CD4-positive, alpha-beta T cell (primary cell): ENCODE measurements at regions not wholly inside any gene's neighbourhood (a gene's known extent, or its start where the extent isn't known, plus 50 kb on each side); places are given as distances from the start of the nearest gene placed in this dataset.

ENCODE experiments used
- ATAC-seq: fragments of 200-7000 bp; cut with Tn5 transposase; one replicate; pipeline ENCODE4 v1.10.0; 2022; ENCODE audit warnings: mild to moderate bottlenecking; ENCODE audit not compliant: poor library complexity
- CTCF ChIA-PET: fragments of 350-600 bp; sonication (Branson Sonifier 250); formaldehyde crosslinking; loops from one replicate; lab custom pipeline; 2021; ENCODE audit warnings: antibody characterized with exemption, inconsistent platforms; lab: Charles Lee
- POLR2A ChIA-PET: fragments of 350-600 bp; sonication (Branson Sonifier 250); formaldehyde crosslinking; loops from one replicate; lab custom pipeline; 2021; ENCODE audit warnings: antibody characterized with exemption, inconsistent platforms; lab: Charles Lee
- DNase-seq, 14 experiments: peaks; one replicate each; pipeline ENCODE4 v3.0.0-alpha.2; 2013 to 2020; ENCODE audit warnings: mixed read lengths in 2 of 14
- H3K27ac ChIP-seq, 2 donors: one replicate each; pipeline versions ENCODE4 v1.5.1 to v1.7.0; 2013; ENCODE audit warnings: low read length in 2 of 2, low read depth in 1 of 2, mild to moderate bottlenecking in 1 of 2
- H3K27me3 ChIP-seq, 2 experiments: 1 replicate in 1 of 2; 2 replicates in 1 of 2; pipeline versions ENCODE4 v1.6.1 to v1.7.0; 2013; ENCODE audit warnings: low read length in 2 of 2, control low read depth in 1 of 2, mild to moderate bottlenecking in 1 of 2, moderate library complexity in 1 of 2; ENCODE audit not compliant: insufficient read depth in 2 of 2, control insufficient read depth in 1 of 2
- H3K36me3 ChIP-seq: one replicate; pipeline ENCODE4 v1.6.1; 2013; ENCODE audit warnings: low read length, control low read depth; ENCODE audit not compliant: insufficient read depth
- H3K4me1 ChIP-seq: one replicate; pipeline ENCODE4 v1.6.1; 2013; ENCODE audit warnings: low read length, control low read depth; ENCODE audit not compliant: insufficient read depth
- H3K4me3 ChIP-seq: one replicate; pipeline ENCODE4 v1.5.1; 2013; ENCODE audit warnings: mild to moderate bottlenecking, low read length, moderate library complexity
- H3K9me3 ChIP-seq, 2 experiments: 1 replicate in 1 of 2; 2 replicates in 1 of 2; pipeline versions ENCODE4 v1.6.1 to v1.7.0; 2013; ENCODE audit warnings: low read length in 2 of 2, mild to moderate bottlenecking in 2 of 2, control low read depth in 1 of 2, moderate library complexity in 1 of 2; ENCODE audit not compliant: control insufficient read depth in 1 of 2, insufficient read depth in 1 of 2
- H3K27ac Mint-ChIP-seq: one replicate; pipeline ENCODE4 v1.8.0; 2020; ENCODE audit warnings: mixed read lengths
- H3K27me3 Mint-ChIP-seq: one replicate; pipeline ENCODE4 v1.8.0; 2021; ENCODE audit warnings: mixed read lengths
- H3K36me3 Mint-ChIP-seq: one replicate; pipeline ENCODE4 v1.8.0; 2021; ENCODE audit warnings: low read depth, mixed read lengths
- H3K4me1 Mint-ChIP-seq: one replicate; pipeline ENCODE4 v1.8.0; 2021; ENCODE audit warnings: low read depth, mixed read lengths
- H3K4me3 Mint-ChIP-seq: one replicate; pipeline ENCODE4 v1.8.0; 2020; ENCODE audit warnings: mild to moderate bottlenecking, mixed read lengths
- H3K9me3 Mint-ChIP-seq: one replicate; pipeline ENCODE4 v1.8.0; 2020; ENCODE audit warnings: mixed read lengths
- intact Hi-C, 2 experiments: fragments of 100-400 bp; cut with DNase I in 1 of 2; cut with micrococcal nuclease in 1 of 2; formaldehyde crosslinking; loops; one replicate each; pipeline versions ENCODE4 v1.15.1 to v1.9.0; 2023 to 2025; cut with DNase I, micrococcal nuclease
- TF ChIP-seq, protein P1 (sequence below): fragments of 200-600 bp; IDR thresholded peaks from one replicate; pipeline ENCODE4 v1.8.0; 2022; ENCODE audit warnings: antibody characterized with exemption, mild to moderate bottlenecking

DNA sequence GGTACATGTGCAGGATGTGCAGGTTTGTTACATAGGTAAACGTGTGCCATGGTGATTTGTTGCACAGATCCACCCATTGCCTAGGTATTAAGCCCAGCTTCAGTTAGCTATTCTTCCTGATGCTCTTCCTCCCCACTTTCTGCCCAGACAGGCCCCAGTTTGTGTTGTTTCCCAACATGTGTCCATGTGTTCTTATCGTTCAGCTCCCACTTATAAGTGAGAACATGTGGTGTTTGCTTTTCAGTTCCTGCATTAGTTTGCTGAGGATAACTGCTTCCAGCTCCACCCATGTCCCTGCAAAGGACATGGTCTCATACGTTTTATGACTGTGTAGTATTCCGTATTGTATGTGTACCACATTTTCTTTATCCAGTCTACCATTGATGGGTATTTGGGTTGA, 251.7 kb upstream of the NOVA1 start:
- TF ChIP-seq, protein P1, sequence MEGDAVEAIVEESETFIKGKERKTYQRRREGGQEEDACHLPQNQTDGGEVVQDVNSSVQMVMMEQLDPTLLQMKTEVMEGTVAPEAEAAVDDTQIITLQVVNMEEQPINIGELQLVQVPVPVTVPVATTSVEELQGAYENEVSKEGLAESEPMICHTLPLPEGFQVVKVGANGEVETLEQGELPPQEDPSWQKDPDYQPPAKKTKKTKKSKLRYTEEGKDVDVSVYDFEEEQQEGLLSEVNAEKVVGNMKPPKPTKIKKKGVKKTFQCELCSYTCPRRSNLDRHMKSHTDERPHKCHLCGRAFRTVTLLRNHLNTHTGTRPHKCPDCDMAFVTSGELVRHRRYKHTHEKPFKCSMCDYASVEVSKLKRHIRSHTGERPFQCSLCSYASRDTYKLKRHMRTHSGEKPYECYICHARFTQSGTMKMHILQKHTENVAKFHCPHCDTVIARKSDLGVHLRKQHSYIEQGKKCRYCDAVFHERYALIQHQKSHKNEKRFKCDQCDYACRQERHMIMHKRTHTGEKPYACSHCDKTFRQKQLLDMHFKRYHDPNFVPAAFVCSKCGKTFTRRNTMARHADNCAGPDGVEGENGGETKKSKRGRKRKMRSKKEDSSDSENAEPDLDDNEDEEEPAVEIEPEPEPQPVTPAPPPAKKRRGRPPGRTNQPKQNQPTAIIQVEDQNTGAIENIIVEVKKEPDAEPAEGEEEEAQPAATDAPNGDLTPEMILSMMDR, result no peak
- ChIA-PET POLR2A (no interaction called here), CTCF (no interaction called here)
- Histone ChIP-seq H3K9me3 (peaks cover 6 to 7% of the 10 kb centered on the region in 2 experiments), H3K4me1 (no peaks in the 10 kb centered on the region), H3K4me3 (no peak overlapping the region), H3K27ac (no peak overlapping the region), H3K36me3 (no peaks in the 10 kb centered on the region), H3K27me3 (no peaks in the 10 kb centered on the region)
- H3K4me3 Mint-ChIP-seq, result no peak overlapping the region
- no peaks in the 10 kb centered on the region for H3K36me3 Mint-ChIP-seq
- H3K9me3 Mint-ChIP-seq, result peaks cover 5% of the 10 kb centered on the region
- no peaks in the 10 kb centered on the region for H3K27me3 Mint-ChIP-seq
- no peak overlapping the region for H3K27ac Mint-ChIP-seq
- no peak for ATAC-seq
- intact Hi-C loops, result no loop called here
- no peaks in the 10 kb centered on the region for H3K4me1 Mint-ChIP-seq
- no peak for DNase-seq

DNA sequence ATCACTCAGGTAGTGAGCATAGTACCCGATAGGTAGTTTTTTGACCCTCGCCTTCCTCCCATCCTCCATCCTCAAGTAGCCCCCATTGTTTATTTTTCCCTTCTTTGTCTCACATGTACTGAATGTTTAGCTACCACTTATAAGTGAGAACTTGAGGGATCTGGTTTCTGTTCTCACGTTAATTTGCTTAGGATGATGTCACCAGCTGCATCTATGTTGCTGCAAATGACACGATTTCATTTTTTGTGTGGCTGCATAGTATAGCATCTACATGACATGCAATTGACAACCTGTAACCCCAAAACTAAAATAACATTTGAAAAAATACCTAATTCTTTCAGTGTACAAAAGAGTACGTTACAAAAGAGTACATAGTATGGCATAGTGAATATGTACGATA, 254.0 kb upstream of the NOVA1 start:
- Mint-ChIP-seq H3K36me3 (no peaks in the 10 kb centered on the region), H3K9me3 (peaks cover 6% of the 10 kb centered on the region), H3K27me3 (no peaks in the 10 kb centered on the region), H3K4me3 (no peak overlapping the region), H3K27ac (no peak overlapping the region), H3K4me1 (no peaks in the 10 kb centered on the region)
- ChIA-PET POLR2A (no interaction called here), CTCF (no interaction called here)
- H3K9me3 ChIP-seq, result peaks cover 6 to 10% of the 10 kb centered on the region in 2 experiments
- ATAC-seq, result no peak
- DNase-seq, result no peak
- no peak overlapping the region for H3K27ac ChIP-seq
- H3K27me3 ChIP-seq, result no peaks in the 10 kb centered on the region
- intact Hi-C loops, result no loop called here
- no peaks in the 10 kb centered on the region for H3K36me3 ChIP-seq
- H3K4me1 ChIP-seq, result no peaks in the 10 kb centered on the region
- TF ChIP-seq, protein P1, result no peak
- H3K4me3 ChIP-seq, result no peak overlapping the region

DNA sequence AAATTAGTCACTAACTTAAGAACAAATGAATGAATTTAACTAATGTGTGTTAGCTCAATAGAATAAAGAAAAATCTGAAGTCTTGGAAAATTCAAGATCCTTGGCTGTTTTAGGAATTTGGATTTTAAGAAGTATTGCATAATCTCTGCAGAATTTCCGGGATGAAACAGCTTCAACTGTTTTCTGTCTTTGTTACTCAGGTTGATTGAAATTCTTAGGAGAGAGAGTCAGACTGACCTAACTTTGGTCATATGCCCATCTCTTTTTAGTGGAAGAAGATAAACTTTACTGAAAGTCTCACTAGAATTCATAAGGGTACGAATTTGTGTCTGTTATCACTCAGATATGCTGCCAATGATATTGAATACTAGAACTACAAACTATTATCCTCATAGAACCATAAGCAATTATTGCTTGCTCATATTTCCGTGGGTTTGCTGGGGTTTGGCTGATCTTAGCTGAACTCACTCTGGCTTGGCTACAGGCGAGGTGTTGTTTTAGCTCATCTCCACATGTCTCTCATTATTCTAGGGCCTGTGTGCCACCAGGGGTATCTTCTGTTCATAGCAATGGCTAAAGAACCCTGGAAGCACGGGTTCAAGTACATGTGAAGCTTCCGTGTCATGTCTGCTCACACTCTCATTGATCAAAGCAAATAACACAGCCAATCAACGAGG, 257.4 kb upstream of the NOVA1 start:
- ATAC-seq (no peak), DNase-seq (no peak)
- peaks cover 0 to 8% of the 10 kb centered on the region in 2 experiments for H3K9me3 ChIP-seq
- H3K4me1 ChIP-seq, result no peaks in the 10 kb centered on the region
- POLR2A ChIA-PET, result no interaction called here
- no peaks in the 10 kb centered on the region for H3K4me1 Mint-ChIP-seq
- no peak overlapping the region for H3K27ac ChIP-seq
- H3K36me3 Mint-ChIP-seq, result no peaks in the 10 kb centered on the region
- no peaks in the 10 kb centered on the region for H3K27me3 Mint-ChIP-seq
- H3K4me3 Mint-ChIP-seq, result no peak overlapping the region
- TF ChIP-seq, protein P1, result no peak
- no peak overlapping the region for H3K27ac Mint-ChIP-seq
- no peak overlapping the region for H3K4me3 ChIP-seq
- CTCF ChIA-PET, result no interaction called here
- peaks cover 11% of the 10 kb centered on the region for H3K9me3 Mint-ChIP-seq
- H3K27me3 ChIP-seq, result no peaks in the 10 kb centered on the region
- intact Hi-C loops, result no loop called here
- H3K36me3 ChIP-seq, result no peaks in the 10 kb centered on the region
